NCI-H2196 treated with DMSO at 0.1 percent for 48 hours (cell line): ENCODE measurements at regions not wholly inside any gene's neighbourhood (a gene's known extent, or its start where the extent isn't known, plus 50 kb on each side); places are given as distances from the start of the nearest gene placed in this dataset.
A peak's percentile ranks its signal among the peaks of the same experiment; 100 is the strongest.

ENCODE experiments used
- DNase-seq: peaks from one replicate; lab custom pipeline; 2025; ENCODE audit not compliant: unreplicated experiment; lab: John Stamatoyannopoulos, UW

DNA sequence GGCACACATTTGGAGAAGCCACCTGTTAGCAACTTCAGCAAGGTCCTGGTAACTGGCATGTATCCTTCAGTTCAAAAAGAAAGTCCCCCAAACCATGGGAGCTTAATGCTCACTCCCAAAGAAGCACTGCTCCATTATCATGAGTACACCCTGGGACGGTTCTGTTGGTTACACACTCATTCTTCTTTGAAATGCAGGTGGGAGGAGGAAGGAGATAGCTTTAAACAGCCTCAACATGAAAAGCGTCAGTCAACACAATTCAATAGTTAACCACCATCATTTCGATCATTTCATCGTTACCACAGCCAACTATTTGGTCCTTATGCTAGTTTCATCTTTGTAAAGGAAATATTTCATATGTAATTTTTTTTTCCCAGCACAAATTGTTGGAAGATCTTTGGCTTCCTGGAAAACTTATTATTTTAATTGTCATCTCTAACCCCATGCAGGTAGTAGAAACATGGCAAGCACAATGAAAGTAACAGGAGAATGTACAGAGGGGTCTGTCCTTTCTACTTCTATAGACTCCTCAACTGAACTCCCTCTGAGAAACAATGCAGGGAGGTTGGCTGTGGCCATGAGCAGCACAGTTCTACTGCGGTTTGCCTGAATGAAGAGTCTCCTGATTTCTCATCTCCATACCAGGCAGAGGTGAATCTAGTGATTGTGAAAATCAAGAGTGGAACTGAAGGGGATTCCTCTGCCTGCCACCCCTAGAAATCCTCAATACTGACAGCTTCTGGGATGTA is 196.4 kb upstream of the FOXN3 start:
- no peak for DNase-seq

DNA sequence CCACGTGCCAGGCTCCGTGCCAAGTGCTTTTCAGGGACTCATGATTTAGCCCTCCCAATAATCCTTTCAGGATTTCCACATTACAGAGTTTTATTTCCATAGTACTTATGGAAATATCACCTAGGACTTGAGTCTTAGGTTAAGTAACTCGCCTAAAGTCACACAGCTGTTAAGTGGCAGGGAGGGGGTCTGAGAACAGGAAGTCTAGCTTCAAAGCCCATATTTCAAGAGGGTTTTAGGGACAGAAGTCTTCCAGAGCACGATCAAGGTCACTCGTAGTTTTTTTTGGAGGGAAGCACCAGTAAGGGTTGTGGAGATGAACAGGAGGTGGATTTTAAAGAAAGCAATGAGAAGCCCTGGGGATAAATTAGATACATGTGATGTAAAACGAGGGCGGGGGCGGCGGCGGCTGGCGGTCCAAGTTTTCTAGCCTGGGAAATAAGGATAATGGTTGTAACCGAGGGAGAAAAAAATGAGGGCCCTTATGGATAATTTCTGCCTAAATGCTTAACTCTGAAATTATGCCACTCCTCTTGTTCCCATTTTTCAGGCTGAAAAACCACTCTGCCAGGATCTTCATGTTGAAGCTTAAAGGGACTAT is 192.6 kb upstream of the FOXN3 start:
- DNase-seq: no peak

DNA sequence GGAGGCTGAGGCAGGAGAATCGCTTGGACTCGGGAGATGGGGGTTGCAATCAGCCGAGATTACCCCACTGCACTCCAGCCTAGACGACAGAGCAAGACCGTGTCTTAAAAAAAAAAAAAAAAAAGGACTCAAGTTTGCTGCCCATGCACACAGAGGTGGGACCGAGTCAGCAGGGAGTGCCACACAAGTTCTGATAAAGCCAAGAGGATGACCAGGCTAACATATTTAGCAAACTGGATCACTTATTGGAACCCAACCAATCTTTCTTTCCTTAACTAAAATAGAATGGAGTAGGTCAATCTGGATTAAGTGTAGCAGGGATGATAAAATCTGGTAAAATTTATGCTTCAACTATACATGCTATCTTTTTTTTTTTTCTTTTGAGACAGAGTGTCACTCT is 190.4 kb upstream of the FOXN3 start:
- DNase-seq: no peak

DNA sequence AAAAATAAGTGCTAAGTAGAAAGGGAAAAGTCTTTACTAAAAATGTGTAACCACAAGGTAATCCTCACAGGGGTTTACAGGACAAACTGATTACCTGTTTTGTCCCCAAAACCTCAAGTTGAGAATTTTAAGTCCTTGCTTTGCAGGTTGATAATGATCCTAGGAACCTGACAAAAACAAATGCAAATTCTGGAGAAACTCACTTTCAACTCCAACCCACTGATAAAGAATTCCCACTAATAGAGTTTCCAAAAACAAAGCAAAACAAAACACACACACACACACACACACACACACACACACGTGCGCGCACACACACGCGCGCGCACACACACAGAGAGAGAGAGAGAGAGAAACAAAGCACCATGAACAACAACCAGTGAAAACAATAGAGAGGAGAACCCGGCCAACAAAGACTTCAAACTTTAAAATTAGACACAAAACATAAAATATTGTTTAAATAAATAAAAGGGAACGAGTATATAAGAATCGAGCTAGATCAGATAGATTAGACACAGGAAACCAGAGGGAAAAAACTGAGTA is 187.0 kb upstream of the FOXN3 start:
- DNase-seq: no peak

DNA sequence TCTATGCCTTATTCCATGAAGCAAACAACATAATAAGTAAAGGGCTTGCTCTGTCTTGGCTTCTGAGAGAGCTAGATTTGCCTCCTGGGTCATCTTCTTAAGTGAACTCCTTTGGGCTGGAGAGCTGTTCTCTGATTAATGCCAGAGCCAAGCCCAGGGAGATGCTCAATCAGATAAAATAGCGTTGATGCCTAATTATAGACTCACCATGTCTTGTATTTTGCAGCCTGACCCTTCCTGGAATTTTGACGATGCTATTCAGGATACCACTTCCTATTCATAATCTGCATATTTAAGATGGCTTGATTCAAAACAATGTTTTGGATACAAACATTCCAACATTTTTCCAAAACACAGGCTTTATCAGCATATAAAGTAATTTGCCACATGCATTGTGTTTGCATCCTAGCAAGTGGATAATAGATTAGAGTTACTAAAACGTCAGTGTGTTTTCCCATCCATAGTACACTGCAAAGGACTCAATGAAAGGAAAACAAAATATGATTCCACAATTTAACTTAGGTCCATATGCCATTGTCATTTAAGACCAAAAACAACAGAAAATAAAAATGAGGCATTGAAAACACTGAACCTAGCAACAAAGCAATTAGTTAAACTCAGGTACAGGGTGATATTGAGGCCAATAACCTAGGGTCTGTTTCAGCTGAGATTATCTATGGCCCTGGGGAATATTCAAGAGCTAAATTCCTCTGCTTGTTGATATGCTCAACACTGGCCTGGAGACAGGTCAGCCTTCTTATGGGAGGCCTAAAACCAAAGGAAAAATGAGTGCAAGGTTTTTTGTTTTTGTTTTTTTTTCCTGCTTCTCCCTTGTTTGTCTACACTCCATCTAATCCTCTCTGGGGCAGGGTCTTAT is 184.2 kb upstream of the FOXN3 start:
- DNase-seq: no peak

DNA sequence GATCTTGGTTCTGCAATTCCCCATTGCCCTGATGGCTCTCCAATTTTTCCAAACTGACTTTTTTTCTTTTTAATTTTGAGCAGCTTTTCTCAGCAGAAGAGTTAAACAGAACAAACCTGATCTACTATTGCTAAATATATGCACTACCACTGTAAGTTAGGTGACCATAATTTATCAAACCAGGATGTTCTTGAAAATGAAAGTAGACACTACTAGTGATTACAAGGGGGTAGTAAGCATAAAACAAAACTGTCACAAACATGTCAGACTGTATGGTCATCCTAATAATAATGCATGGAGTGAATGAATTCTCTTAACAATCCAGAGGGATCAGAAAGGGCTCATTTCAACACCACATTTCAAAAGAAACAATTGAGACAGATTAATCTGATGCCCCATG is 183.0 kb upstream of the FOXN3 start:
- no peak for DNase-seq

DNA sequence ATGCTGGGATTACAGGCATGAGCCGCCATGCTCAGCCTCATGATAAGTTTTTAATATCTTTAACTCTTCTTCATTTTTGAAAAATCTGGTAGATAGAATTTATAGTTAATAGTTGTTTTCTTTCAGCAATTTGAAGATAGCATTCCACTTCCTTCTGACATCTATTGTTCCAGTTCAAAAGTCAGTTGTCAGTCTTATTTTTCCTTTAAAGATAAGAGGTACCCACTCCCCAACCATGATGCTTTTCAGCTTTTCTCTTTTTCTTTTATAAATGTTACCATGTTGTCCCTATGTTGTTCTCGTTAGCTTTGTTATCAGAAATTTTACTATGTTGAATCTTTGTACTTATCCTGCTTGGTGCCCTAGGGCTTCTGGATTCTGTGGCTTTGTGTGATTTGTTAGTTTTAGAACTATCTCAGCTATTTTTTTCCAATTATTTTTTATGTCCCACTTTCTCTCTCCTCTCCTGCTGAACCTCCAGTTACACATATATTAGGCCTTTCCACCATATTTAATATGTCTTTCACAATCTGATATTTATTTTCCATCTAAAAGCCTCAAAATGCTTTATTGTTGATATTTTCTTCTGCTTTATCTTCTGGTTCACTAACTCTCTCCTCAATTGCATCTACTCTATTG is 181.6 kb upstream of the FOXN3 start:
- DNase-seq: no peak

DNA sequence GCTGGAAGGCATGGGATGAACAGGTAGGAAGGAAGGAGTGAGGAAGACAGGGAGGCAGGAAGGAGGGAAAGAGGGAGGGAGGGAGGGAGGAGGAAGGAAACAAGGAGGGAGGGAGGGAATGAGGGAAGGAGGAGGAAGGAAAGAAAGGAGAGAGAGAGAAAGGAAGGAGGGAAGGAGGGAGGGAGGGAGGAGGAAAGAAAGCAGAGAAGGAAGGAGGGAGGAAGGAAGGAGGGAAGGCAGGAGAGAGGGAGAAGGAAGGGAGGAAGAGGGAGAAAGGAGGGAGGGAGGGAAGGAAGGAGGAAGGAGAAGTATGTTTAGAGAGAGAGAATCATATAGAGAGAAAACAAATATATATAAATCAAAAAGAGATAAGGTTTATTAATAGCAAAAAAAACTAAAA is 175.9 kb upstream of the FOXN3 start:
- no peak for DNase-seq

DNA sequence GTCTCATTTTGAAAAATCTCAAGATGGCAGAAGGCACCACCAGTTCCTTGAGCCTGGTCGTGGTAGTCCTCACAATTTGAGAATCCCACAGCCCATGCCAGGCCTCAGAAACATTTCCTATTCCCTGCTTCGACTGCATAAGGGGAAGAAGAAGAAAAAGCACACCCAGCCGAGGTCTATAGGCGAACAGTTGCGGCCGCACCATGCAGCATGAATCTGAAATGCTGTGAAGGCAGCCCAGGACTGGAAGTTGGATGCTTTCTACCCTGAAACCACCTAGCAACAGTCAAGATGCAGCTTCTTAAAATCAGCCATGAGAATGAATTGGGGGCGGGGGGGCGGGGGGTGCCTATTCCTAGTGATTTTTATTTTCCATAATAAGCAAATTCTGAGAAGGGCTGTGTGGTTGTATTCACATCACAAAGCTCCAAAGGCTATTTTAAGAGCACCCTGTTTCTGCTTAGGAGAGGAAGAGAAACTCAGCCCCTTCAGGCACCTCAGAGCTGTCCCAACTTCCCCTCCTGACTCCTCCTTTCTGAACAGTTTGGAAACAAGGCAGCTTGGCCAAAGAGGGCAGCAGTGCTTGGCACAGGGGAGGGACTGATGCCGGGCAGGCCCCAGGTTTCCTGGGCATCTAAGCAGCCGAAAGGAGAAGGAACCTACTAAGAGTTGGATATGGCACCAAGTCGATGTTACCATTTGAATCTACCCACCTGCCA is 172.5 kb upstream of the FOXN3 start:
- DNase-seq: no peak

DNA sequence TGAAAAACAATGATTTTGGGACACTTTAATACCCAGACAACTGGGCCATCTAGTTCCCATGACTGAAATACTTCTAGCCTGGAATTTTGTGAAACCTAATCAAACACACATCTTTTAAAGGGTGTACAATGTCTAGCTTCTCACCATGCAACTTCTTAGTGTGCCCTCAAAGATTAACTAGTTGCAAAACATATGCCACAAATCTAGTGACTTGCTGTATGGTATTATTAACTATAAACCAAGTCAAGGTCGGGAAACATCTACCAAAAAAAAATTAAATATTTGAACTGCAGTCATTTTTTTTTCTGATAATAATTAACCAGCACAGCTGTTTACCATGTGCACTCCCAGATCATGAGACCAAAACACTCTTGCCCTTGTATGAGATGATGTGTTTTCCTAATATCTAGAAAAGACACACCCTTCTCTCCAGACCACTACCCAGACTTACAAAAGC is 171.8 kb upstream of the FOXN3 start:
- DNase-seq: no peak

DNA sequence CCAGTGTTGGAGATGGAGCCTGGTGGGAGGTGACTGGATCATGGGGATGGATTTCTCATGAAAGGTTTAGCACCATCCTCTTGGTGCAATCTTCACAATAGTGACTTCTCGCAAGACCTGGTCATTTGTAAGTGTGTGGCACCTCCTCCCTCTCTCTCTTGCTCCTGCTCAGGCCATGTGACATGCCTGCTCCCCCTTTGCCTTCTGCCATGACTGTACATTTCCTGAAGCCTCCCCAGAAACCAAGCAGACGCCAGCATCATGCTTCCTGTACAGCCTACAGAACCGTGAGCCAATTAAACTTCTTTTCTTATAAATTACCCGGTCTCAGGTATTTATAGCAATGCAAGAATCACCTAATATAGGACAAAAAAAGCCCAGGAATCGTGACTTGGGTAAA is 171.0 kb upstream of the FOXN3 start:
- DNase-seq: no peak

DNA sequence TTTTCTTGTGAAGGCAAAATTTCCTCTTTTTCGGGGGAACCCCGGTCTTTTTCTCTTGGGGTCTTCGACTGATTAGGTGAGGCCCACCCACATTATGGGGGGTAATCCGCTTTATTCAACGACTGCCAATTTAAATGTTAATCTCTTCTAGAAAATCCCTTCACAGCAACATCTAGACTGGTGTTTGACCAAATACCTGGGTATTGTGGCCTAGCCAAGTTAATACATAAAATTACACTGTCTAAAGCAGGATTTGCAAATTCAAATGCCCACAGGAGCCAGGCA is 170.0 kb upstream of the FOXN3 start:
- no peak for DNase-seq

DNA sequence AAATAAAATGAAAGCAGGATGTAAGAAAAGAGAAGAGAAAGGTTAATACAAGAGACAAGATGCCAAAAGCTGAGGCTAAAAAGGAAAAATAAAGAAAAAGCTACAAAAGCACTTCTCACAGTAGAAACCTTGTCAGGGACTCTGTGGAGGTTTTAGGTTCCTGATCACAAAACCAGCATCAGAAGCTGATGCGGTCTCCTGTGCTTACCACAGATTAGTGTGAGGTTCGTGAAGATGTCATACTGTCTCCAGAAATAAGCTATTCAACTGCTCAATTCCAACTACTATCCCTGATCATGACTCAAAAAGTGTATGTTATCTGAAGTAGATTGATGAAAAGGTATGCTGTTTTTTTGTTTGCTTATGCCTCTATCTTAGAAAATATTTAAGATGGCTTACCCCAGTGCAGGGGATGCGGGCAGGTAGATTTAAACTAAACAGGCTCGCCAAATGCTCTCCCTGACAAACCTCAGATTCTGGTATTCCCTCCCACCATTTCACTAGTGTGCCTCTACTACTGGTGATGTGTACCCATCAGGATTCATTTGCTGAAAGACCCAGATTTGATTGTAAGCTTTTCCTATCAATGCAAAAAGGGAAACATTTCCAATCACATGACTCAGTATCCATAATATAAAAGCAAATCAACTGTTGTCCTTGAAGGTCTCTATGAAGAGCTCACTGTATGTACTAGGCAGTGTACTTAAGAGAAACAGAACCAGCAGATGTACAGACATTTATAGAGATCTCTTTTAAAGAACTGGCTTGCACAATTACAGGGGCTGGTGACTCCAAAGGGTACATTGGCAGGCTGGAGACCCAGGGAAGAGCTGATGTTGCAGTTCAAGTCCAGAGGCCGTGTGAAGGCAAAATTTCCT is 169.5 kb upstream of the FOXN3 start:
- no peak for DNase-seq

DNA sequence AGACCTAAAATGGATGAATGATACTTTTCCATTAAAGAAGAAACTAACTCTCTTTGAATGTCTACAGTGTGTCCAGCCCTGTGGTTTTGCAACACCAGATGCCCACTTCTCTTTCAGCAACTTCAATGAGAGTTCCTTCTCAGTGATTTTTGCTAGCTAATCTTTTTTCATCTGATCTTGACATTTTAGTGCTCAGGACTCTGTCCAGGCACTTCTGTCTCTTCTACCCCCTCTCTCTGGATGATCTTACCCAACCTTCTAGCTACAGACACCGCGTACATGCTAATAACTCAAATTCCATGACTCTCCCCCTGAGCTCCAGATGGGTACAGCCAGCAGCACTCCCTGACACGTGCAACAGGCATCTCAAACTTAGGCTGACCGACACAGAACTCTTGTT is 161.1 kb upstream of the FOXN3 start:
- no peak for DNase-seq

DNA sequence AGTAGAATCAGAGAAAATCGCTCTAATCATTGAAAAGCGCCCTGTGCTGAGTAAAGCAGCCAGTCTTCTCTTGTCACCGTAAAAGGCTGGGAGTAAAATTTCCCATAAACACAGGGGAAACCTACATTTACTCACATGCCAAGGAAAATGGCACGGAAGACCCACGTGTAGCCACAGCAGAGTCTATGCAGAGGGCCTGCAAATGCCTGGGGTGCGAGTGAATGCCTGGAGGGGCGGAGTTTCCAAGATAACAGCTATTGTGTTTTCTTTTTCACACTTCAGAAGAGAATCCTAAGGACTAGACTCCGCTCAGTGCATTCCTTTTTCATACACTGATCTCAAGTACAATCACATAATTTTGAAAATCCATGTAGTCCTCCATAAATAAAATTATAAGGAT is 159.9 kb upstream of the FOXN3 start:
- no peak for DNase-seq

DNA sequence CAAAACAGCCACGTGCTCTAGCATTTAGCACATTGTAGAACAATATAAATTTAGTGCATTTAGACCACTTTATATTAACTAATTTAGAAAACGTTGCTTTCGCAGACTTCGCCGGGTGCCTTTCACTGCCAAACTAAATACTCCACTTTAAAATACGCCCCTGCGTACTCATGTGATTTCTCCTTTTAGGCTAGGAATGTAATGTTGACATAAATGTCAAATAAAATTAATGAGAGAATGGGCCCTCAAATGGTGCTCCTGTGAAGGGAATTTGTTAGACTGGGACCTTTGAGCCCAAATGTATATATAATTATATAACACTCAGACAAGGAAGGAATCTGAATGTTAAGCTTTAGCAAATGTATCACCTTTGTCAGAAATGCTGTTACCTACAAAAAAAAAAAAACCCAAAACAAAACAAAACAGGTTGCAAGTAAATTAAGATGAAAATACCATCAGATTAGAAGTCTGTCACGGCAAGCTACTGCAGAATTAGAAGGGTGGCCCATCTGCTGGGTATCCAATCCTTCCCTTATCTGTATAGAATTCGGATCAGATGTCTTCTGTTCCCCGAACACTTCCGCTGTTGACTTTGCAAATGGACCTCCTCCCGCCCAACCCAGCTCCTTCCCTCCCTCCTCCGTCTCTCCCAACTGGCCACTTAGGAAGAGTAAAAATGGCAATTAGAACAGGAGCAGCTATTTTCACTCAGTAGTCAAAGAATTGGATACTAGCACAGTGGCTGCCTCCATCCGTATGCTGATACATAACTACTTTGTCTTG is 159.3 kb upstream of the FOXN3 start:
- DNase-seq: peak; percentile 41

DNA sequence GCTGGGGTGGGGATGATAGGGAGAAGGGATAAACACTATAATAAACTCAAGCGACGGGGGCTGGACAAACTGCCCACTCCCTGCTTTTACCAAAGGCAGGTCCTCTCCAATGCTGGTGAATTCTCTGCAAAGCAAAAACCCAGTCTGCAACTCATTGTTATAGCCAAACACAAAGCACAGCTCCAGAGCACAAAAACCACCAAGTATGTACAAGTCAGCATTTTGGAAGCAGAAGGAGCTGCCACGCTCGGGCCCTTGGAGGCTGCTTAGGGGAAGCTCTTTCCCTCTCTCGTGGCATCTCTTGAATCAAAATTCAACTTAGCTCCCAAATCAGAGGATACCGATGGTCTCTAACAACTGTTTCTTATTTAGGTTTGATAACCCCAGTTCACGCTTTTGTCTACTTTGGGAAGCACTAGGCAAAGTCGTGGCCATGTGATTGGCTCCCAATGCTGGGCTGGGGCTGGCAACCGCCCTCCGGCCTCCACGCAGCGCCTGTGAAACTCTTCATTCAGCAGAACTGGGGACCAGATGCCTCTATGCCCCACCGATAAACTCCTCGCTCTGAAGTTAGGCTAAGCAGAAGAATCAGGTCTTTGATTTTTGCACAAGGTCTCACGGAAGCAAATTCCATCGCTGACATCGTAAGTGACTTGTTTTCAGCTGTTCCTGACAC is 158.5 kb upstream of the FOXN3 start:
- DNase-seq: no peak

DNA sequence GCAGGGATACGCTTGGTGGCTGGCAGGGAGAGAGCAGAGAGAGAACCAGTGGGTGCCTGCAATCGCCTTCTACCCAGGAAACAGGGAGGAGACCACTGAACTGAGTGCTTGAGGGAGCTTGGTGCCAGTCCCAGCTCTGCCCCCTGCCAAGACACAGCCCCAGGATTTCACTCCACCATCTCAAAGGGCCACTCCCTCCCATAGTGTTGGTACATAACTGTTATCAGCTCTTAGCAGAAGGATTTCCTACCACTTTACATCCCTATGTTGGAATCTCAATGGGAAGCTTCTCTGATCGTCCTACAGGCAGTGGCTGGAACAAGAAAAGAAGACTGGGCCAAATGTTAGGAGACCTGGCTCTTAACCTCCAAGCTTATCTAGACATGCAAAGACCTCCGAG is 157.4 kb upstream of the FOXN3 start:
- no peak for DNase-seq

DNA sequence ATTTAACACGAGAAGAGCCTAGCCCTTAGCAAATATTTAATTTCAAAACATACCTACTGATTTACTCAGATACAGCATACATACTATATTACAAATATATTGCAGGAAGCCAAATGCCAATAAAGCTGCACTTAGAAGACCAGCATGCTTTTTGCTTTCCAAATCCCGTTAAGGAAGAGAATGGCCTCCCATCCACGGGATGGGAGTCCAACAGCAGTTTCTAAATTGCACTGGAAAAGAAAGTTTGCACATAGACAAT is 156.3 kb upstream of the FOXN3 start:
- DNase-seq: no peak
